WTC11 (cell line): ENCODE measurements at regions not wholly inside any gene's neighbourhood (a gene's known extent, or its start where the extent isn't known, plus 50 kb on each side); places are given as distances from the start of the nearest gene placed in this dataset.

Experiments used
- ATAC-seq: fragments of 200-7000 bp; cut with Tn5 transposase; 2 replicates; pipeline ENCODE4 v1.10.0; 2021; ENCODE audit warnings: mild to moderate bottlenecking, moderate library complexity
- CTCF ChIA-PET: fragments of 300-600 bp; sonication (Branson Sonifier 250); formaldehyde crosslinking; loops from one replicate; lab custom pipeline; 2021; ENCODE audit warnings: antibody characterized with exemption; lab: Charles Lee
- POLR2A ChIA-PET: fragments of 350-600 bp; sonication (Branson Sonifier 250); formaldehyde crosslinking; loops from one replicate; lab custom pipeline; 2021; ENCODE audit warnings: antibody characterized with exemption; lab: Charles Lee
- DNase-seq: peaks from one replicate; pipeline ENCODE4 v3.0.0; 2021; ENCODE audit warnings: low spot score
- H3K27ac Mint-ChIP-seq: 2 replicates; pipeline ENCODE4 v1.8.0; 2021; ENCODE audit warnings: mixed read lengths
- H3K27me3 Mint-ChIP-seq: 2 replicates; pipeline ENCODE4 v1.8.0; 2021; ENCODE audit warnings: low read depth, mild to moderate bottlenecking, moderate library complexity, mixed read lengths
- H3K36me3 Mint-ChIP-seq: 2 replicates; pipeline ENCODE4 v1.8.0; 2021; ENCODE audit warnings: mixed read lengths
- H3K4me1 Mint-ChIP-seq: 2 replicates; pipeline ENCODE4 v1.8.0; 2022; ENCODE audit warnings: mixed read lengths
- H3K4me3 Mint-ChIP-seq: 2 replicates; pipeline ENCODE4 v1.8.0; 2021; ENCODE audit warnings: mild to moderate bottlenecking, moderate library complexity, mixed read lengths
- H3K9me3 Mint-ChIP-seq: 2 replicates; pipeline ENCODE4 v1.8.0; 2021; ENCODE audit warnings: mixed read lengths
- AR ChIP-seq: fragments of 250-450 bp; sonication (Bioruptor Pico); IDR thresholded peaks from 2 replicates; pipeline ENCODE4 v1.9.0; 2021; ENCODE audit warnings: mild to moderate bottlenecking
- ATF6 ChIP-seq: sonication (generic); formaldehyde crosslinking; IDR thresholded peaks from 2 replicates; pipeline ENCODE4 v1.8.1; 2023; ENCODE audit warnings: mild to moderate bottlenecking, missing genetic modification reagents
- CBFB ChIP-seq: sonication (generic); formaldehyde crosslinking; IDR thresholded peaks from 2 replicates; pipeline ENCODE4 v1.8.1; 2022; ENCODE audit warnings: mild to moderate bottlenecking, low read depth, missing genetic modification reagents
- CREM ChIP-seq: sonication (generic); formaldehyde crosslinking; IDR thresholded peaks from 2 replicates; pipeline ENCODE4 v1.8.1; 2022; ENCODE audit warnings: mild to moderate bottlenecking, missing genetic modification reagents, moderate library complexity
- FOXJ3 ChIP-seq: sonication (generic); formaldehyde crosslinking; IDR thresholded peaks from 2 replicates; pipeline ENCODE4 v1.9.0; 2021; ENCODE audit warnings: missing genetic modification reagents, mild to moderate bottlenecking, borderline replicate concordance
- FOXK1 ChIP-seq: sonication (generic); formaldehyde crosslinking; IDR thresholded peaks from 2 replicates; pipeline ENCODE4 v1.8.0; 2022; ENCODE audit warnings: mild to moderate bottlenecking, moderate library complexity, missing genetic modification reagents
- GTF2I ChIP-seq: fragments of 250-450 bp; sonication (Bioruptor Pico); conservative IDR thresholded peaks from 2 replicates; pipeline ENCODE4 v1.4.0; 2021; ENCODE audit warnings: mild to moderate bottlenecking
- MYBL2 ChIP-seq: sonication (generic); formaldehyde crosslinking; IDR thresholded peaks from 2 replicates; pipeline ENCODE4 v1.8.1; 2023; ENCODE audit warnings: mild to moderate bottlenecking, moderate library complexity, missing genetic modification reagents
- SMAD4 ChIP-seq: sonication (generic); formaldehyde crosslinking; IDR thresholded peaks from 2 replicates; pipeline ENCODE4 v1.8.0; 2022; ENCODE audit warnings: mild to moderate bottlenecking, missing genetic modification reagents
- TEAD1 ChIP-seq: sonication (generic); formaldehyde crosslinking; IDR thresholded peaks from 2 replicates; pipeline ENCODE4 v1.8.0; 2022; ENCODE audit warnings: mild to moderate bottlenecking, missing genetic modification reagents
- ZNF532 ChIP-seq: fragments of 250-450 bp; sonication (Bioruptor Pico); IDR thresholded peaks from 2 replicates; pipeline ENCODE4 v1.9.0; 2021; ENCODE audit warnings: mild to moderate bottlenecking, borderline replicate concordance
- TF ChIP-seq, protein P1 (sequence below): sonication (generic); formaldehyde crosslinking; IDR thresholded peaks from 2 replicates; pipeline ENCODE4 v1.8.0; 2022; ENCODE audit warnings: mild to moderate bottlenecking, missing genetic modification reagents
- TF ChIP-seq, protein P2 (sequence below): fragments of 250-450 bp; sonication (Bioruptor Pico); conservative IDR thresholded peaks from 2 replicates; pipeline ENCODE4 v1.9.0; 2021; ENCODE audit warnings: mild to moderate bottlenecking

GRCh38 chr1:195794225-195794624 lies 814.0 kb downstream of the KCNT2 start (continued):
- TF ChIP-seq FOXK1 (no peak), FOXJ3 (CRISPR knock-in tag) (no peak), ZNF532 (no peak), MYBL2 (CRISPR knock-in tag) (no peak), AR (CRISPR knock-in tag) (no peak), SMAD4 (CRISPR knock-in tag) (no peak), CREM (CRISPR knock-in tag) (no peak)
- TF ChIP-seq, protein P1, sequence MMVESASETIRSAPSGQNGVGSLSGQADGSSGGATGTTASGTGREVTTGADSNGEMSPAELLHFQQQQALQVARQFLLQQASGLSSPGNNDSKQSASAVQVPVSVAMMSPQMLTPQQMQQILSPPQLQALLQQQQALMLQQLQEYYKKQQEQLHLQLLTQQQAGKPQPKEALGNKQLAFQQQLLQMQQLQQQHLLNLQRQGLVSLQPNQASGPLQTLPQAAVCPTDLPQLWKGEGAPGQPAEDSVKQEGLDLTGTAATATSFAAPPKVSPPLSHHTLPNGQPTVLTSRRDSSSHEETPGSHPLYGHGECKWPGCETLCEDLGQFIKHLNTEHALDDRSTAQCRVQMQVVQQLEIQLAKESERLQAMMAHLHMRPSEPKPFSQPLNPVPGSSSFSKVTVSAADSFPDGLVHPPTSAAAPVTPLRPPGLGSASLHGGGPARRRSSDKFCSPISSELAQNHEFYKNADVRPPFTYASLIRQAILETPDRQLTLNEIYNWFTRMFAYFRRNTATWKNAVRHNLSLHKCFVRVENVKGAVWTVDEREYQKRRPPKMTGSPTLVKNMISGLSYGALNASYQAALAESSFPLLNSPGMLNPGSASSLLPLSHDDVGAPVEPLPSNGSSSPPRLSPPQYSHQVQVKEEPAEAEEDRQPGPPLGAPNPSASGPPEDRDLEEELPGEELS: no peak
- TF ChIP-seq, protein P2, sequence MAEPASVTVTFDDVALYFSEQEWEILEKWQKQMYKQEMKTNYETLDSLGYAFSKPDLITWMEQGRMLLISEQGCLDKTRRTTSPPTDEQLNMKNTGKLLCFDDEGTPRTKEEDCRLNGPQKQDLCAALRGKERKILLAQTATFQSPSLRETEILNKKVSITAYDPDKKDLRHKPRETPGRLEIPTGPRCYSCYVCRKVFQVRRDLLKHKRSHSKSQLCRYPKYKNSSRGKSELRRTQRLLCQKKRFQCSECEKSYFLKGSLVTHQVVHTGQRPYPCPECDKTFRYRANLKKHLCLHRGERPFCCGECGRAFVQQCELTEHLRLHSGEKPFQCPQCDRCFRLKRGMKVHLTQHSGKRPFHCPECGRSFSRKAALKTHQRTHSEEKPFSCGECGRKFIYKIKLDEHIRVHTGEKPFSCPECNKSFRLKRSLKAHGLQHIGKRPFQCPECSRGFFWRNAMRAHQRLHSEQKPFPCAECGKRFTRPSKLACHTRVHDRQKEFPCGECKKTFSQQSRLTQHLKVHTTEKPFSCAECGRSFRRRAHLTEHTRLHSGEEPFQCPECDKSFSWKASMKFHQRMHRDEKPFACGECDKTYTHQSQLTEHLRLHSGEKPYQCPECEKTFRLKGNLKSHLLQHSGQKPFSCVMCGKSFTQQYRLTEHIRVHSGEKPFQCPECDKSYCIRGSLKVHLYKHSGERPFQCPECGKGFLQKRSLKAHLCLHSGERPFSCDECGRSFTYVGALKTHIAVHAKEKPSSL (CRISPR knock-in tag): no peak

DNA sequence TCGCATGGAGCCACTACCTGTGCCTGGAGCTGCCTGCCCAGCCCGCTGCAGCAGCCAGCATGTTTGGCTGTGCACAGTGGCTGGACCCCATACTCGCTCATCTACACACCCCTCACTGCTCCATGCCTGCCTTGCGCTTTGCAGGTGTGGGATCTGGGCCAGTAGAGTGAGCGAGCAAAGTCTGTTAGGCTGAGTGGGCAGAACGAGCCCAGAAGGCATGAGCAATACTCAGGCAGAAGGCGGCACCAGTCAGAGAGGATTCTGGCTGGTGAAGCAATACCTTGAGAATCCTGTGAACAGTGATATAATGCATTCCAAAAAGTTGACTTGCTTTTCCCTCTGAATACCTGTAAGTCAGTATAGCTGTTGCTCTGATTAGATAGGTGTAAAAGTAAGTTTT lies 816.4 kb downstream of the KCNT2 start:
- DNase-seq (no peak), ATAC-seq (no peak)
- CTCF ChIA-PET: no interaction called here
- peaks cover 11% of the 10 kb centered on the region for H3K4me1 Mint-ChIP-seq
- peaks cover 29% of the 10 kb centered on the region for H3K9me3 Mint-ChIP-seq
- POLR2A ChIA-PET: no interaction called here
- H3K36me3 Mint-ChIP-seq: peaks cover 21% of the 10 kb centered on the region
- no peak overlapping the region for H3K4me3 Mint-ChIP-seq
- H3K27ac Mint-ChIP-seq: no peak overlapping the region
- H3K27me3 Mint-ChIP-seq: no peaks in the 10 kb centered on the region
- TF ChIP-seq MYBL2 (CRISPR knock-in tag) (no peak), TEAD1 (no peak), ATF6 (CRISPR knock-in tag) (no peak), GTF2I (no peak), FOXK1 (no peak), CBFB (CRISPR knock-in tag) (no peak)
- TF ChIP-seq, all 79 proteins: peak for 0
